ENCODE measurements at regions not wholly inside any gene's neighbourhood (a gene's known extent, or its start where the extent isn't known, plus 50 kb on each side); places are given as distances from the start of the nearest gene placed in this dataset.

DNA sequence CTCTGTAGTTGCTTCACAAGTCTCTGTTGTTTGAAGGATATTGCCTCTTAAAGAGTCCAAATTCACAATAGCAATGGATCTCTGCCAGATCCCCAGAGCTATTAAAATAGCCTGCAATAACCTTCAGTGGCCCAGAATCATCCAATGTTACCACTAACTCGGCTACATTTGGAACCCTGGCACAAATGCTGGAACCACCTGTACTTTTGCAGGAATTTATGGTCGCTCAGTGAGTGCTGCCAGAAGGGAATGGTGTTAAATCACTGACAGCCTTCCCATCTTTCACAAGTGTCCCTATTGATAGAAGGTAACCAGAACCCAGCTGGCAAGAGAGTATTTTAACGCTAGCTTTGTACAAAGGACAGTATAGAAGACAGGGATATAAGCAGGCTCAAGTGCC, 298.8 kb upstream of the PLSCR5 start:
- no peak for DNase-seq (ENCODE audit: low spot score)

DNA sequence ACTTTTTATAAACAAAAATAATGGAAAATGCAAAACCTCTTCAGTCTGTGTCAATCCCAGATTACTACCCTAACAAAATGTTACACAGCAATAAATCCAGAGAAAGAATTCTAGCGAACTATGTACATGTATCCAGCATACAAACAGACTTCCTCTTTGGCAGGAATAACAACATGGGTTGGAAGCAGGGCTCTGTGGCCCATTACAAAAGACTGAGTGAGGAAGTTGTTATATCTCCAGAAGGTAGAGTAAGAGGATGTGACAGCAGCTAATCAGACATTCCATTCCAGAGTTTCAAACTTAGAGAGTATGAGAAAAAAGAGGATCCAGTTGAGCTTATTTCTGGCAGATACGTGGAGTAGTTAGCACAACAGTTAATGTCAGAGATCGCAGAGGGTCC, 294.0 kb upstream of the PLSCR5 start:
- DNase-seq (ENCODE audit: low spot score), result no peak

DNA sequence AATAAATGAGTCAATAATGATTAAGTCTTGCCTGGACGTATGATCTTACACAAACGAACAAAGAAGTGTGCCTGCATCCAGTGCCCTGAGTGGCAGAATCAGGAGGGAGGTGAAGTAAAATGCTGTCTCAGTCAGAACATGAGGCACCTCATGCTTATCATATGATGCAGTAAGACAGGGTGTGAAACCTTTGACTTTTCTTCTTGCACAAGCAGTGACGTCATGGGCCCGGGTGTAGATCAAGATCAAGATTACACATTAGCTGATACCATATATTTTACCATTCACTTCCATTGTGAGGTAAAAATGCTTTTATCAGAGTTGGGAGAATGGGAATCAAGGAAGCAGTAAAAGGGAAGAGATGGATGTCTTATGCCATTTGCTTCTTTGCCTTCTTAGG, 291.6 kb upstream of the PLSCR5 start:
- no peak for DNase-seq (ENCODE audit: low spot score)

DNA sequence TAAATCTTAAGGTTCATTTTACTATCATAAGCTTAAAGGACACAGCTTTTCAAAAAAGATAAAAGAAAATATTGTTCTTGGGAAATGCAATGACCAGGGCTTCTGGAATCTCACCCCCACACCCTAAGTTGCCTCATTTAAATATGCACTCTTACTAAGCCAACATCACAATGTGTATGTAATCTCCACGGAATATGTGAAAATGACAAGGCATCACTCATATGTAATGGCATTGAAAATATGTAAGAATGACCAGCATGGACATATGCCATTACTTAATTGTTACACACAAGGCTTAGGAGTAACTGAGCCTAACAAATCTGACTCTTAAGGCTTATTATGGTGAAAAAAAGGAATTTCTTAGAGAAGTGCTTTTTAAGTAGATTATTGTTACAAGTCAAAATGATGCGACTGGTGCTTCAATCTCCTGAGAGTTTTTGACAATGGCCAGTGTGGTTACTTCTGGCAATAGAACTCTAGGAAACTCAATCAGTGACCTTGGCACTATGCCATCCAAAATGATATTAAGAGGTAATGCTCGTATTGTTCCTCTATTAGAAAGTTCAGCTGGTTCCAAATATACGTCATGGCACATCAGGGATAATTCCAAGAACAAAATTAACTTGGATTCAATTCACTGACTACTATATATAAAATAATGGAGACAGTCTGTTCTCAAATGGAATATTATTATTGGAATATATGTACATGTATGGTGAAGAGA, 290.0 kb upstream of the PLSCR5 start:
- DNase-seq (ENCODE audit: low spot score), result no peak

DNA sequence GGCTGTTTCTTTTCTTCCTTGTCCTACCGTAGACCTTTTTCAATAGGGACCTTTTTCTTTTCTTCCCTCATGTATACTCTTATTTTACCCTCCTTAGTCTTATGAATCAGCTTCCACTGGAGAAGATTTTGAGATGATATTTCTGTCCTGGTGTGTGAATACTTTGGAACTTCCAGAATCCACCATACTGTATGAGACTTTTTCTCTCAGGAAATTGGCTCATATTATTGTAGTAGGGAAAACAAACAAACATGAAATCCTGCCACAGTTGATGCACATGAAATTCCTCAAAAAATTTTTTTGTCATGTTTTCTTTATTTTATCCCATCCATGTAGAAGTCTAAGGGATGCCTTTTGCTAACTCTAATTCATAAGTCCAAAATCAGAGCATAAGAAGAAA, 289.3 kb upstream of the PLSCR5 start:
- DNase-seq (ENCODE audit: low spot score), result no peak

DNA sequence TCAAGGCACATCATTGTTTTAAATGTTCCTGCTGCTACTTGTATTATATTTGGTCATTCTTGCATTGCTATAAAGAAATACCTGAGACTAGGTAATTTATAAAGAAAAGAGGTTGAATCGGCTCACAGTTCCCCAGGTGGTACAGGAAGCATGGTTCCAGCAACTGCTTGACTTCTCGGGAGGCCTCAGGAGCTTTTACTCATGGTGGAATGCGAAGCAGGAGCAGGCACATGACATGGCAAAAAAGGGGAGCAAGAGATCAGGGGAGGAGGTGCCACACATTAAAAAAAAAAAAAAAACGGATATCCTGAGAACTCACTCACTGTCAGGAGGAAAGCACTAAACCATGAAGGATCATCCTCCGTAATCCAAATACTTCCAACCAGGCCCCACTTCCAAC, 286.9 kb upstream of the PLSCR5 start:
- DNase-seq (ENCODE audit: low spot score), result no peak

DNA sequence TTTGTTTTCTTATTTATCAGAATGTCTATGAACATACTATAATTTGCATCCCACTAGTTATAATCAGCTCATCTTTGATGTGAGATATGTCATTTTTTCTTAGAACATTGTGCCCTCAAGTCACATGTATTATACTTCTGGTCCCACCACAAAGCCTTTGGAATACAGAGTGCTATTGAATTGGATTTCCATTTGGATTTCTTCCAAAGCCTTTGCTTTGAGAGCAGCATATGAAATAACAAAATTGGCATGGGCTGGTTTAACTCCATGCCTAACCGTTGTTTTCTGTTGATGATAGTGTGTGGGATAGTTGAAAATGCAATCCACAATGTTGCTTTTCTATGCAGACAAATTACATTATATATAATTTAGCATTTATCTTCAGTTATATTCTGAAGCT, 284.5 kb upstream of the PLSCR5 start:
- no peak for DNase-seq (ENCODE audit: low spot score)

DNA sequence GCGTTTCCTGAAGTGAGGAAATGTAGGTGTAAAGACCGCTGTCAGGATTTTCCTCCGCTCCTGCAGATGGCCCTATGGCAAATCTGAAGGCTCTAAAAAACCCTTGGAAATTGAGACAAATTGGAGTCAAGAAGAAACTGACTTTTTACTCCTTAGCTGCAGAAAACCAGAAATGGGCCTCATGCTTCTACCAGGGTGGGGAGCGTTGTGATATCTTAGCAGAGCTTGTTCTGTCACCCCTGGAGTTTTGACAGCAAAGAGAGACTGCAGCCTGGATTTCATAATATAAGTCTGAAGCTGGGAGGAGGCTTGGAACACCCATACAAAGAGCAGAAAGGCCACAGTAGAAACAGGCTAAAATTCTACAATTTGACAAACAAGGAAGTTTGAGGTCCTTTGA, 283.0 kb upstream of the PLSCR5 start:
- no peak for DNase-seq (ENCODE audit: low spot score)

DNA sequence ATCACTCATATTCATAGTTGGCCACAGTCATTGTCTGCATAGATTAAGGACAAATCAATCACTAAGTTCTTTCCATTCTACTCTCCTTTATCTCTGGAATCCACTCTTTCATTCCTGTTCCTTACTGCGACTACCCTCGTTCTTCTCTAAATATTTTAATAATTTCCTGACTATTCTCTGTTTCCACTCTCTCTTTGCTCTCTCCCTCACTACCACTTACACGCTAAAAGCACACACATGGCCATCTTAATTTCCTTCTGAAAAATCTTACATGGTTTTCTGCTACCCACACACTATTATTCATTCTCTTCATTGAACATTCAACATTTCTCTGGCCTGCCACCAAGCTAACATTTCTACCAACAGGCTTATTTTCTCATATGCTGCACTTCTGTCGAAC, 279.6 kb upstream of the PLSCR5 start:
- no peak for DNase-seq (ENCODE audit: low spot score)

DNA sequence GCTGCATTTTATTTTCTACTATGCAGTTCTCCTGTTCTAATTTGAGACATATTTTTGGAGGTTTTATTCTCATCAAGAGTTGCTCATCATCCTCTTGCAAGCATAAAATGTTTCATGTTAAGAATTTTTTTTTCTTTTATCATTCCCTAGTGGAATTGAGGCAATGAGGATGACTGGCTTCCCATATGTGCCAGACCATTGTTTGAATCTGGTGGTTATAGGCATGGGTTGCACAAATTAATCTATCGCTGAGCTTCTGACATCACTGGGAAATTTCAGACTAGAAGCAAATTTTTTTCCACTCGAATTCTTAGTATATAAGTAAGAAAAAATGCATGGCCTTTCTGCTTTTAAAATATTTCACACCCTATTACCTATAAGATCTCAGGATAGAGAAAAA, 279.1 kb upstream of the PLSCR5 start:
- DNase-seq (ENCODE audit: low spot score), result no peak

DNA sequence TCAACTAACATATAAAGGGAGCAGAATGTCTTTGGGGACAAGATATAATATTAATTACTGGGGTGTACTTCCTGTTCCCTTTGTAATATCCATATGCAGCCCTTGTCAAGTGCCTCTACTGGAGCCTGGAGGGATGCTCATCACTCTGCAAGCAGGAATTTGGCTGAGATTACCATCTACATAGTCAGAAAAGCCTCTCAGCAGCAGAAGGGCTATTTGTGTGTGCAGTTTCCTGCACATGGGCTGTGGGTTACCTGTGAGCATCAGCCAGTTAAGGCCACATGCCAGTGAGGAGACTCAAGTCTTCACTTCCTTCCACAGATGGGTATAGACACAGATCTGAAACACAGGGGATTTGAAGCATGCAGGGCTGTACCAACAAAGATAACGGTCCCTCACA, 278.1 kb upstream of the PLSCR5 start:
- no peak for DNase-seq (ENCODE audit: low spot score)

DNA sequence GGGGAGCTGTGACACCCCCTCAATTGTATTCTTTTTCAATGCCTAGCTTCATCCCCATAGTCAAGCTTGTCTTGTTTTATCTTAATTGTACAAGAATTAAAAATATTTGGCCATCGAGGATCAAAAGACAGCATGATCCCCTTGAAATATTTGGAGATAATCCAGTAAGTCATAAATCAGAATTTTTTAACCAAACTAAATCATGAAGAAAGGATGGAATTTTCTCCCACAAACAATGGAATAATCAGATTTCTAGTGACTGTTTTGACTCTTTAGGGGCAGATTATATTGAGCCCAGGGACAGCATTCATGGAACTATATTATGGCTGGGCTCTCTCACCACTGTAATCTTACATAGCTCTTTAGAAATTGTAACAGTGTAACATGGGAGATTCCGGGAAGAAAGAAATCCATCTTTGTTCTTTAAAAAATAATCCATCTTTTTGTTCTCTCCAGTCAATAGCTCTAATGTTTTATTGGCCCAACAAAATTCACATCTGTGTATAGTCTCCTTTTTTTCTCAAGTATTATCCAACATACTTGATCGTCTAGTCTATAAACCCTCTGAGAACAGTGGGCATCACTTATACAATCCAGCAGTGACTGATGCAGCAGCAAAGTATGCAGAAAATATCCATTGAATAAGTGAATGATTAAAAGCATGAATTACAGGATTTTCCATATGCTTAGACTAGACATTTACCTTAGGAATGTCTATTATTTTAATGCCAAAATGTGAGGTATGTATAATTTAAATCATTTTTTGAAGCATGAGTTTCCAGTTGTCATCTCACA, 277.0 kb upstream of the PLSCR5 start:
- no peak for DNase-seq (ENCODE audit: low spot score)

DNA sequence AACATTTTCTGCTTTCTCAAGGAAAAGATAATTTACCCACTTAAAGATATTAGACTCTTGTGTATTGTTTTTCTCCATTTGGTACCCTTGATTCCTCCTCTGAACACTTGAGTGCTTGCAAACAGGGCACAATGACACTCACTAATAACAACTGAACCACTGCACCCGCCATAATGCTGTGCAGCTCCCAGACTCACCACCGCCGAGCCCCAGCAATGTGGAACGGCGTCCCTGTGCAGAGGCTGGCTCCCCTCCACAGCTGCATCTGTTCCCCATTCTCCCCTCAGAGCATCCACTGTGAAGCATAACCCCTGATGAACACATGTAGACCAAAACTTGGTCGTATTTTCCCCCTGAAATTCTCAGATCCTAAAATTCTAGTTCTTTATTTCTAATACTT, 276.2 kb upstream of the PLSCR5 start:
- no peak for DNase-seq (ENCODE audit: low spot score)

DNA sequence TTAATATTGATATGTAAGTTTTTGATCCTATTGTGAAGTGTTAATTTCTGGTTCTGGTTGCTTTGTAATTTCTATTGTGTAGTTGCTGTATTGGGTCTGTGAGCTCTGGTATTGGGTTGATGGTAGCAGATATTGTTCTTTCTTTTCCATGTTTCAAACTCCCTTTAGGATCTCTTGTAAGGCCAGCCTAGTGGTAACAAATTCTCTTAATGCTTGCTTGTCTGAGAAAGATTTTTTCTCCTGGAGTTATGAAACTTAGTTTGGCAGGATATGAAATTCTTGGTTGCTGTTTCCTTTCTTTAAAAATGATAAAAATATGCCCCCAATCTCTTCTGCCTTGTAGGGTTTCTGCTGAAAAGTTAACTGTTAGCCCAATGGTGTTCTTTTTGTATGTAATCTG, 268.6 kb upstream of the PLSCR5 start:
- no peak for DNase-seq (ENCODE audit: low spot score)

DNA sequence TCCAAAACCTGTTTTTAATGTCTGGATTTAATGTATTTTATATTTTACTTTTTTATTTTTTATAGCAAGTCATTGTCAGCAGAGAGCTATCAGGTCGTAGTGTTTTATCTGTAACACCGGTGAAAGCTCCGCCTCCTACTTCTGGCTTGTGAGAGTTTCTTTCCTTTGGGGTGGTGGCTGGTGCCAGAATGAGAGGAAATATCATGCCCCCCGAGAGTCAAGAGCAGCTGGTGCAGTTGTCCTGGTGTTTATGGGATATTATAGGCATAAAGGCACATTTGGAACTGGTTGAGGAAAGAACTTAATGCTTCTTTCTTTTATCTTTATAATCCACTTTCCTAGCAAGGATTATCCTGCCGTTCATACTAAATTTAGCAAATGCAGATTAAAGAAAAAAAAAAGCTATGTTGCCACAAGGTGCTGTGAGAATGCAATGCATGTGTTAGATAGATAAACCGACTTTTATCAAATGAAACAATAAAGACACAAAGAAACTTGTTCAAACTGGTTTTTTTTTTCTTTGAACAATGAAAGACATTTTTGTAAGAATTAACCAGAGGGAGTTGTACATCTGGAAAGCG, 260.1 kb upstream of the PLSCR5 start:
- DNase-seq (ENCODE audit: low spot score), result no peak

DNA sequence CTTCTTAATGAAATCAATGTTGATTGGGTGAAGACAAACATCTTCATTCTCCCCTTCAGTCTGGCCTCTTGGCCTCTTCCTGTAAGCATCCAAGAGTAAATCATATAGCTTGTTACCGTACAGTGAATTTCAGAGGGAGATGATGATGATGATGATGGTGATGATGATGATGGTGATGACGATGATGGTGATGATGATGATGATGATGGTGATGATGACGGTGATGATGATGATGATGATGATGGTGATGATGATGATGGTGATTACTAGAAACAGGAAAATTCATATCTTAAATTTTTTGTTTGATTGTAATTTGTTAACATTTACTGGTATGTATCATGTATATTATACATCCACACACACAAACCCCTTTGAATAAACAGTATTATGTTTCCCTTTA, 256.1 kb upstream of the PLSCR5 start:
- DNase-seq (ENCODE audit: low spot score), result no peak

DNA sequence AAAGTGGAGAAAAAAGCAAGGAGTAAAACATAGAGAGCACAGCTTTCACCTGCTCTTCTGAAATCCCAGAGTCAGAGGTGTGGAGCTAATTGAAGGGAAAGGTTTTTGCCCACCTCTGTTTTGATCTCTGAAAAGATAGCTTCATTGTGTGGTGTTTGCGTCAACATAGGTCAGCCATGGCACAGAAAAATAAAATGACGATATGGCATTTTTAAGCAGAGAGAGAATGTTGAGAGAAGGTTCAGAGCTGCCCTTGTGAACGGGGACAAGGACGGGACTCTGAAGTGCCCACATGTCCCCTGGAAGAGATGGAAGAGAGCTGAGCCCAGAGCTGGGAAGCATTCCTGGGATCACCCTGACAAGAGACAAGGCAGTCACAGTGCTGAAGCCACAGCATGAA, 249.4 kb upstream of the PLSCR5 start:
- DNase-seq (ENCODE audit: low spot score), result no peak

DNA sequence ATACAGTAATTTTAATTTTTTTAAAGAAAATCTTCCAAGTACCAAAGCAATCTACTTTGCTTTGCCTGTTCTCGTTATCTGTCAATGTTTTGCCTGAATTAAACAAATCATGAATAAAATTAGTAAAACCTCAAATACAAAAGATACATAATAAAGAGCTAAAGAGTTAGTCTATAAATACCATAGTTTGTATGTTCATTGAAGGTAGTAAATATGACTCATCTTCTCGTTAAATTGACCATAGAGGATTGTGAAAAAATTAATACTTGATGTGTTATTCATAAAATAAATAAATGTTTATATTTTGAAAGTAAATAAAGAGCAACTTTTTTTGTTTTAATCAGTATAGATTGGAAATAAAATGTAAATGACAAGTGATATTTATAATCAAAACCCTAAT, 246.5 kb upstream of the PLSCR5 start:
- no peak for DNase-seq (ENCODE audit: low spot score)

DNA sequence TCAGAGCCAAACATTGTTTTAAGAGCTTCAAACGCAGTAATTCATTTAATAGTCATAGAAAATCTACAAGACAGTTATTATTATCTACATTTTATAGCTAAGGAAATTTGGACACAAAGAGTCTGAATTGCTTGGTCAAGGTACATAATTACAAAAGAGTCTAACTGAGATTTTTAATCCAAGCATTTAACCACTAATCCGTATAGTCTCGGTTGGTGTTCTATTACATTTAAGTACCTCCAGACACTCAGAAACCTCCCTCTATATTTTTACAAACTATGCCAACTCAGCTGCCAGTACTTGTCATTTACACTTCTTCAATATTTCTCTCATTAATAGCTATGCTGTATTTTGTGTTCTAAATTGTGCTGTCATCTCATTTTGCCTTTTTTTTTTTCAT, 240.2 kb upstream of the PLSCR5 start:
- DNase-seq (ENCODE audit: low spot score), result no peak

DNA sequence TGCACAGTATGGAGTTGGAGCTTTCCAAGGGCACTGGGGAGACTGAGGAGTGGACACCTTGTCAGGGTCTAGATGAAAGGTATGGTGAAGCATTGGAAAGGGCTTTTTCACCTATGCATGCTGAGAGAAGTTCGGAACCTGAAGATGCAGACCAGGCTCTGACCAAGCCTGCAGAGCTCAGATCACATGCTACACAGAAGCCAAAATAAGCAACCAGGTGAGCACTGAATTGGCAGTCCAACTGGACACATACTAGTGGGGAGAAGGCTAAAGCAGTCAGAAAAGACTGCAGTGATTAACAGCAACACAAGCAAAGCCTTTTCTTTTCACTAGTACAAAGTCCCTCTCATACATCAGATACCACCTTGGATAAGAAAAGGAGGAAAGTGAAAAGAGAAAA, 238.3 kb upstream of the PLSCR5 start:
- no peak for DNase-seq (ENCODE audit: low spot score)

DNA sequence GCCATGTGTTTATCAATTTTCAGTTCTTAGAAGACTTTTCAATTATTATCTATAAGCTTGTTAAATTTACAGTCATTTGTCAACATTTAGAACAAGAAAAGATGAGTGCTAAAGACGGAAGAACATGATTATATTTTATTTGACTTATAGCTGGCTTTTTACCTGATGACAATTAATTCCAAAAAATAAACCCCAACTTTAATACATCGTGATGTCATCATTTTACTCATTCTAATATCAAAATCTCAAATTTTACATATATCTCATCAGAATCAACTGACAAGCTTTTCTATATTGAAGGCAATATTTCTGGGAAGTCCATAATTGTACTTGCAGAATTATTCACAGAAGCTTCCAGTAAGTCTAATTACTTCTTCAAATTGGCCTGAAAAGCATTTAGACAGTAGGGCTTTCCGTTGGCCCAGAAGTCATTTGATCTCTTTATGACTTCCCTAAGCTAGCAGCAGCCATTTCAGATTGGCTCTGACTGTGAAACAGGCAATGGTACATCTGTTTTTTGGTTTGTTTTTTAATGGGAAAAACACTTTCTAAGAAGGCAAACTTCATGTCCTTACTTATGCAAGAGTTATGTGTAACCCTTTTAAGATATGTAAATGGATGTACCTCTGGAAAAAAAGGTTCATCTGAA, 234.7 kb upstream of the PLSCR5 start:
- DNase-seq (ENCODE audit: low spot score), result no peak

DNA sequence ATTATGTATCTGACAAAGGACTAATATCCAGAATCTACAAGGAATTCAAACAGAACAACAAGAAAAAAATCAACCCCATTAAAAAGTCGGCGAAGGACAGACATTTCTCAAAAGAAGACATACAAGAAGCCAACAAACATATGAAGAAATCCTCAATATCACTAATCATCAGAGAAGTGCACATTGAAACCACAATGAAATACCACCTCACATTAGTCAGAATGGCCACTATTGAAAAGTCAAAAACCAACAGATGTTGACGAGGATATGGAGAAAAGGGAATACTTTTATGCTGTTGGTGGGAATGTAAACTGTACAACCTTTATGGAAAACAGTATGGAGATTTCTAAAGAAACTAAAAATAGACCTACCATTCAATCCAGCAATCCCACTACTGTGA, 233.1 kb upstream of the PLSCR5 start:
- DNase-seq (ENCODE audit: low spot score), result no peak

DNA sequence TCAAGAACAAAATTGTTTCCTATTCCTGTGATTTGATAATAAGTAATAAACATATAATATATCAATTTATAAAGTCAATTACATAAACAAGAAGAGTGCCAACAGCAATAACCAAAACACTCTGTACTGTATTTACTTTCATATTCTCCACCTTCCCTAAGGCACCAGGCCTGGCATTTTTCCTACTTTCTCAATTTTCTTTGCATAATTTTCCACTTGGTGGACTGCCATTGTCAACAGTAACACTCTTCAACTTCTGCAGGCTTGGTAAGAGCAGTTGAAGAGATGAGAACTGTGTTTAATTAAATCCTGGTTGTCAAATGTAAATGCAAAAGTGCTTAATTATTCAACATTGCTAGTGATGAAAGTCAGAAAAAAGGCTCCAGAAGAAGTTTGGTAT, 229.8 kb upstream of the PLSCR5 start:
- DNase-seq (ENCODE audit: low spot score), result no peak

Data from hematopoietic multipotent progenitor cell treated with erythropoietin and hydrocortisone succinate and interleukin-3 and kit ligand, for 15 days (in vitro differentiated cells).